Loucy (cell line): ENCODE measurements at regions not wholly inside any gene's neighbourhood (a gene's known extent, or its start where the extent isn't known, plus 50 kb on each side); places are given as distances from the start of the nearest gene placed in this dataset.

Experiments used
- H2AFZ ChIP-seq: fragments of 200-600 bp; sonication (generic); 2 replicates; pipeline ENCODE4 v1.6.0; 2016; ENCODE audit warnings: antibody characterized with exemption, mild to moderate bottlenecking, low read length, moderate library complexity
- H3F3A ChIP-seq: fragments of 200-600 bp; 2 replicates; pipeline ENCODE4 v1.6.0; 2016; ENCODE audit warnings: antibody characterized with exemption, low read depth, mild to moderate bottlenecking
- H3K27me3 ChIP-seq: fragments of 200-600 bp; sonication (generic); 2 replicates; pipeline ENCODE4 v1.6.1; 2014; ENCODE audit warnings: low read length, mild to moderate bottlenecking; ENCODE audit not compliant: insufficient read depth, poor library complexity, severe bottlenecking
- H3K36me3 ChIP-seq: fragments of 200-600 bp; sonication (generic); 2 replicates; pipeline ENCODE4 v1.6.1; 2016; ENCODE audit warnings: low read length; ENCODE audit not compliant: insufficient read depth
- H3K4me1 ChIP-seq: fragments of 200-600 bp; sonication (generic); 2 replicates; pipeline ENCODE4 v1.5.1; 2014; ENCODE audit warnings: low read length, mild to moderate bottlenecking; ENCODE audit not compliant: insufficient read depth, poor library complexity, severe bottlenecking
- H3K4me2 ChIP-seq: fragments of 200-600 bp; sonication (generic); 2 replicates; pipeline ENCODE4 v1.6.0; 2014; ENCODE audit warnings: antibody characterized with exemption, low read length, low read depth, mild to moderate bottlenecking; ENCODE audit not compliant: poor library complexity, severe bottlenecking
- H3K4me3 ChIP-seq: fragments of 200-600 bp; sonication (generic); 2 replicates; pipeline ENCODE4 v1.5.1; 2014; ENCODE audit warnings: low read length, mild to moderate bottlenecking, mixed read lengths; ENCODE audit not compliant: poor library complexity, severe bottlenecking
- H3K79me2 ChIP-seq: fragments of 200-600 bp; sonication (generic); 2 replicates; pipeline ENCODE4 v1.6.1; 2014; ENCODE audit warnings: low read length; ENCODE audit not compliant: insufficient read depth
- H3K9ac ChIP-seq: fragments of 200-600 bp; sonication (generic); 2 replicates; pipeline ENCODE4 v1.6.0; 2014; ENCODE audit warnings: mild to moderate bottlenecking, low read depth, low read length, moderate library complexity; ENCODE audit not compliant: poor library complexity, severe bottlenecking
- H3K9me2 ChIP-seq: fragments of 200-600 bp; sonication (generic); replicated peaks from 2 replicates; pipeline ENCODE4 v1.6.1; 2016; ENCODE audit warnings: low read depth, low read length, mixed read lengths
- H3K9me3 ChIP-seq: fragments of 200-600 bp; sonication (generic); 2 replicates; pipeline ENCODE4 v1.6.1; 2014; ENCODE audit warnings: mild to moderate bottlenecking, antibody characterized with exemption, low read length, low read depth; ENCODE audit not compliant: insufficient read depth
- H4K20me1 ChIP-seq: fragments of 200-600 bp; sonication (generic); 2 replicates; pipeline ENCODE4 v1.6.0; 2014; ENCODE audit warnings: antibody characterized with exemption, low read length, mild to moderate bottlenecking; ENCODE audit not compliant: insufficient read depth, poor library complexity, severe bottlenecking
- CTCF ChIP-seq: fragments of 200-600 bp; sonication (generic); conservative IDR thresholded peaks from 2 replicates; pipeline ENCODE4 v1.5.1; 2014; ENCODE audit warnings: mild to moderate bottlenecking, antibody characterized with exemption, low read length
- EZH2phosphoT487 ChIP-seq: fragments of 200-600 bp; IDR thresholded peaks from 2 replicates; pipeline ENCODE4 v1.6.1; 2018; ENCODE audit warnings: antibody characterized with exemption, mild to moderate bottlenecking, moderate library complexity, borderline replicate concordance

DNA sequence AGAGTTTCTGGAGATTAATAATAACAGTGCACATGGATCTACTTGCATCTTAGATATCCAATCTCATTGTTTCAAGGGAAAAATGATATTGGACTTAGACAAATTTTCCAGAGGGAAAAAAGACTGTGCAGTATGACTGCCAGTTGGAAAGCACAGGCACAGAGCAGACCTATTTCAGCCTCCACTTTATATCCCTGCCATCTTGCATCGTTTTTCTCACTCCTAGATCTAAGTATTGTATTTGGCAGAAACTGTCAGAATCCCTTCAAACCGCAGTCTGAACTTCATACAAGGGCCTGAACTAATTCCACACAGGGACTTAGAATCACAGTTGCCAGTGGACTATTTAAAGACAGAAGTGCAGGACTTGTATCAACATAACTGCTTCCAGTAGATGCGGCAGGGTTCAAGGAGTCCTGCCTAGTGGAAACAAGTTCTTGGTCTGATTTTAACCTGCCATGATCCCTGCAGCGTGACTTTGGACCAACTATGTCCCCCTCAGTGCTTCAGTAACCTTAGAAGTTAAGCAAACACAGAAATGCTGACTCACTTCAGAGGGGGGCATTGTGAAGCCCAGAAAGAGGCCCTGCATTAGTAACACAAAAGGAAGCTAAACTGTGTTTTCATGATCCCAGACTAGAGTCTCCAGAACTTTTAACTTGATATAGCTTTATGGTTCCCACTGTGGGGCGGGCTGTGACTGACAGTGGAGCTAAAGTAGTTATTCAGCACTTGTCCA, 95.7 kb upstream of the PALS2 start:
- no peaks in the 10 kb centered on the region for H3K79me2 ChIP-seq
- H3K4me2 ChIP-seq: peak overlapping the region; percentile 21
- H3F3A ChIP-seq: no peaks in the 10 kb centered on the region
- H3K4me3 ChIP-seq: no peak overlapping the region
- peaks cover 12% of the 10 kb centered on the region for H3K4me1 ChIP-seq
- peak overlapping the region; percentile 30; the same call in 1 of the 2 replicates for H2AFZ ChIP-seq
- H4K20me1 ChIP-seq: no peaks in the 10 kb centered on the region
- TF ChIP-seq CTCF (no peak), EZH2phosphoT487 (no peak)
- no peaks in the 10 kb centered on the region for H3K27me3 ChIP-seq
- no peaks in the 10 kb centered on the region for H3K9me3 ChIP-seq
- no peaks in the 10 kb centered on the region for H3K36me3 ChIP-seq
- H3K9me2 ChIP-seq: no peaks in the 10 kb centered on the region
- no peak overlapping the region for H3K9ac ChIP-seq

DNA sequence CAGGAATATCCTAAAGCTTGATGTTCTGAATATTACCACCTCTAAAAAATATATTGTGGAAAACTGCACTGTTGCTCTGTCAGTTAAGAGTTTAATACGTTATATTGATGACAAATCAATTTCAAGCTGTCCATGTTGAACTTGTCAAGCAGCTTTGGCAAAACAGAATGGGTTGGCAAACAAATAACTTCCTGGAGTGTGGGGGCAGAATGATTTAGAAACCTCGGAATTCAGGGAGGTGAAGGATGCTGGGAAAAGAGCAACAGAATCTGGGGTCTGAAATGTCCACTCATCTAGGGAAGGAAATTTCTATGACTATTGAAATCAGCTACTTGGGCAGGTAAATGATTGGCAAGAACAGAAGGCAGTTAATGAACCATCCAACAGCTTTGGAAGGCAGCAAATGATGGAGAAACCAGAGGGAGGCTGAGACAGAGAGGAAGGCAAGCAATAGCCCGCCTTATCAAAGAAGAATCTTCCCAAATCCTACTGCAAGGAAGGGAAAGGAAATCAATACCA, 95.1 kb upstream of the PALS2 start:
- no peak for TF ChIP-seq EZH2phosphoT487
- TF ChIP-seq CTCF: no peak
- H3K9ac ChIP-seq: no peak overlapping the region
- no peaks in the 10 kb centered on the region for H4K20me1 ChIP-seq
- H3K4me2 ChIP-seq: peak overlapping the region; percentile 21
- no peaks in the 10 kb centered on the region for H3F3A ChIP-seq
- H3K4me1 ChIP-seq: peaks cover 12% of the 10 kb centered on the region
- H3K9me2 ChIP-seq: no peaks in the 10 kb centered on the region
- H3K27me3 ChIP-seq: no peaks in the 10 kb centered on the region
- no peaks in the 10 kb centered on the region for H3K79me2 ChIP-seq
- H3K9me3 ChIP-seq: no peaks in the 10 kb centered on the region
- H2AFZ ChIP-seq: peak overlapping the region; percentile 30; the same call in 1 of the 2 replicates
- H3K4me3 ChIP-seq: no peak overlapping the region
- H3K36me3 ChIP-seq: no peaks in the 10 kb centered on the region

DNA sequence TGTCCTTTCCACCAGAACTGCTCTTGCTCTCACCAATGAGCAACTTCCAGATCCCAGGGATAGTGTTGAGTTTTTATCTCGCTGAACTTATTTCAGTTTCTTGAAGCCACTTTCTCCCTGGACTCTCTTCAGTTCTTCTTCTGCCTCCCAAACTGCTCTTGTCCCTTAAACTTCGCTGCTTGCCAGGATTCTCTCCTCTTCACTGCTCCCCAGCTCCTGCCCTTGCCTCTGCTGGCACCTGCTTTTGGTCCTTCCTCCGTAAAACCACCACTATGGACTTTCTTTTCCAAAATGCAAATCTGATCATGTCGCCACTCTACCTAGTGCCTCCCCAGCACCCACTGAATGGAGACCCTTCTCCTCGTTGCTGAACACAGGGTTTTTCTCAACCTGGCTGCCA, 92.8 kb upstream of the PALS2 start:
- H2AFZ ChIP-seq: no peak overlapping the region

More for the DNA sequence above, 92.8 kb upstream of the PALS2 start:
- no peak for TF ChIP-seq EZH2phosphoT487
- TF ChIP-seq CTCF: no peak
- no peaks in the 10 kb centered on the region for H3F3A ChIP-seq
- no peaks in the 10 kb centered on the region for H4K20me1 ChIP-seq
- H3K27me3 ChIP-seq: no peaks in the 10 kb centered on the region
- no peak overlapping the region for H3K4me2 ChIP-seq
- no peaks in the 10 kb centered on the region for H3K79me2 ChIP-seq
- H3K9ac ChIP-seq: no peak overlapping the region
- H3K4me1 ChIP-seq: peaks cover 12% of the 10 kb centered on the region
- H3K9me2 ChIP-seq: no peaks in the 10 kb centered on the region
- no peak overlapping the region for H3K4me3 ChIP-seq
- H3K36me3 ChIP-seq: no peaks in the 10 kb centered on the region
- no peaks in the 10 kb centered on the region for H3K9me3 ChIP-seq
